H9 (cell line): ENCODE measurements at regions not wholly inside any gene's neighbourhood (a gene's known extent, or its start where the extent isn't known, plus 50 kb on each side); places are given as distances from the start of the nearest gene placed in this dataset.

Experiments used
- DNase-seq: peaks from one replicate; pipeline ENCODE4 v3.0.0-alpha.2; 2017
- H2AFZ ChIP-seq: one replicate; pipeline ENCODE4 v1.6.1; 2013; ENCODE audit warnings: mild to moderate bottlenecking, low read length, control low read depth, moderate library complexity
- H2AK5ac ChIP-seq: 2 replicates; pipeline ENCODE4 v1.6.1; 2013; ENCODE audit warnings: low read length, control low read depth, mixed read lengths; ENCODE audit not compliant: insufficient read length
- H2BK120ac ChIP-seq: one replicate; pipeline ENCODE4 v1.6.1; 2013; ENCODE audit warnings: low read depth, mild to moderate bottlenecking, low read length, control low read depth, inconsistent platforms; ENCODE audit not compliant: poor library complexity, severe bottlenecking
- H2BK12ac ChIP-seq: 2 replicates; pipeline ENCODE4 v1.6.1; 2013; ENCODE audit warnings: low read length, control low read depth, mixed read lengths, low read depth; ENCODE audit not compliant: insufficient read length
- H2BK15ac ChIP-seq: 2 replicates; pipeline ENCODE4 v1.6.1; 2013; ENCODE audit warnings: low read depth, low read length, control low read depth
- H2BK20ac ChIP-seq: one replicate; pipeline ENCODE4 v1.6.1; 2013; ENCODE audit warnings: low read depth, mild to moderate bottlenecking, low read length, control low read depth, inconsistent platforms; ENCODE audit not compliant: poor library complexity, severe bottlenecking
- H2BK5ac ChIP-seq: 2 replicates; pipeline ENCODE4 v1.6.1; 2013; ENCODE audit warnings: low read length, control low read depth, mixed read lengths; ENCODE audit not compliant: insufficient read length
- H3K14ac ChIP-seq: 2 replicates; pipeline ENCODE4 v1.6.1; 2013; ENCODE audit warnings: low read length, control low read depth; ENCODE audit not compliant: insufficient read depth
- H3K18ac ChIP-seq: 2 replicates; pipeline ENCODE4 v1.6.1; 2013; ENCODE audit warnings: low read depth, mild to moderate bottlenecking, mixed read lengths, low read length, control low read depth; ENCODE audit not compliant: insufficient read length
- H3K23ac ChIP-seq: 2 replicates; pipeline ENCODE4 v1.6.1; 2013; ENCODE audit warnings: low read length, control low read depth, mixed read lengths, low read depth; ENCODE audit not compliant: insufficient read length
- H3K23me2 ChIP-seq: 2 replicates; pipeline ENCODE4 v1.6.1; 2013; ENCODE audit warnings: low read depth, mild to moderate bottlenecking, mixed read lengths, low read length, control low read depth; ENCODE audit not compliant: insufficient read length, poor library complexity, severe bottlenecking
- H3K27ac ChIP-seq: 2 replicates; pipeline ENCODE4 v1.5.1; 2013; ENCODE audit warnings: low read length, control low read depth, mixed read lengths, low read depth; ENCODE audit not compliant: insufficient read length
- H3K27me3 ChIP-seq: 2 replicates; pipeline ENCODE4 v1.6.1; 2013; ENCODE audit warnings: low read length, control low read depth, inconsistent platforms; ENCODE audit not compliant: insufficient read depth
- H3K4ac ChIP-seq: 2 replicates; pipeline ENCODE4 v1.6.1; 2013; ENCODE audit warnings: low read depth, mild to moderate bottlenecking, control low read depth, inconsistent platforms, low read length, moderate library complexity
- H3K4me1 ChIP-seq: 2 replicates; pipeline ENCODE4 v1.6.1; 2013; ENCODE audit warnings: low read length, control low read depth, inconsistent platforms; ENCODE audit not compliant: insufficient read depth
- H3K4me2 ChIP-seq: 2 replicates; pipeline ENCODE4 v1.6.1; 2013; ENCODE audit warnings: low read length, control low read depth, mixed read lengths; ENCODE audit not compliant: insufficient read length, insufficient read depth
- H3K56ac ChIP-seq: 2 replicates; pipeline ENCODE4 v1.6.1; 2013; ENCODE audit warnings: low read depth, mild to moderate bottlenecking, mixed read lengths, low read length, control low read depth; ENCODE audit not compliant: insufficient read length
- H3K79me1 ChIP-seq: 2 replicates; pipeline ENCODE4 v1.6.1; 2013; ENCODE audit warnings: low read depth, mild to moderate bottlenecking, moderate library complexity, low read length, control low read depth, inconsistent platforms; ENCODE audit not compliant: insufficient read depth, poor library complexity, severe bottlenecking
- H3K79me2 ChIP-seq: 2 replicates; pipeline ENCODE4 v1.6.1; 2013; ENCODE audit warnings: low read length, control low read depth, inconsistent platforms; ENCODE audit not compliant: insufficient read depth
- H3K9ac ChIP-seq: 2 replicates; pipeline ENCODE4 v1.6.1; 2013; ENCODE audit warnings: low read length, control low read depth, mixed read lengths; ENCODE audit not compliant: insufficient read length; ENCODE audit errors: extremely low read depth
- H3K9me3 ChIP-seq: one replicate; pipeline ENCODE4 v1.6.1; 2013; ENCODE audit warnings: low read depth, low read length, inconsistent platforms; ENCODE audit not compliant: control insufficient read depth
- H3T11ph ChIP-seq: one replicate; pipeline ENCODE4 v1.6.1; 2013; ENCODE audit warnings: mild to moderate bottlenecking, low read length, control low read depth, inconsistent platforms
- H4K20me1 ChIP-seq: one replicate; pipeline ENCODE4 v1.6.1; 2013; ENCODE audit not compliant: control insufficient read depth, insufficient read length, insufficient read depth
- H4K5ac ChIP-seq: 2 replicates; pipeline ENCODE4 v1.6.1; 2013; ENCODE audit warnings: low read depth, mild to moderate bottlenecking, mixed read lengths, low read length, control low read depth; ENCODE audit not compliant: insufficient read length
- H4K8ac ChIP-seq: replicated peaks from 2 replicates; pipeline ENCODE4 v1.6.1; 2013; ENCODE audit warnings: low read length, control low read depth, mixed read lengths, low read depth; ENCODE audit not compliant: insufficient read length
- H4K91ac ChIP-seq: 2 replicates; pipeline ENCODE4 v1.6.1; 2013; ENCODE audit warnings: low read depth, mild to moderate bottlenecking, moderate library complexity, mixed read lengths, low read length, control low read depth; ENCODE audit not compliant: insufficient read length
- H3K27ac Mint-ChIP-seq, 3 experiments: 2 replicates in 2 of 3; 3 replicates in 1 of 3; pipeline ENCODE4 v1.8.0; 2020 to 2021; ENCODE audit warnings: mixed read lengths in 3 of 3, mild to moderate bottlenecking in 1 of 3, moderate library complexity in 1 of 3
- H3K27me3 Mint-ChIP-seq: 2 replicates; pipeline ENCODE4 v1.8.0; 2021; ENCODE audit warnings: low read depth, mild to moderate bottlenecking, moderate library complexity, mixed read lengths
- H3K36me3 Mint-ChIP-seq, 3 experiments: 2 replicates in 2 of 3; 3 replicates in 1 of 3; pipeline ENCODE4 v1.8.0; 2020 to 2021; ENCODE audit warnings: low read depth in 3 of 3, mixed read lengths in 3 of 3; ENCODE audit not compliant: insufficient read depth in 1 of 3
- H3K4me1 Mint-ChIP-seq, 2 experiments: 2 replicates each; pipeline ENCODE4 v1.8.0; 2020; ENCODE audit warnings: mixed read lengths in 2 of 2
- H3K4me3 Mint-ChIP-seq, 2 experiments: 2 replicates in 1 of 2; 3 replicates in 1 of 2; pipeline ENCODE4 v1.8.0; 2020 to 2021; ENCODE audit warnings: mild to moderate bottlenecking in 2 of 2, mixed read lengths in 2 of 2, moderate library complexity in 1 of 2
- H3K9me3 Mint-ChIP-seq, 2 experiments: 2 replicates in 1 of 2; 3 replicates in 1 of 2; pipeline ENCODE4 v1.8.0; 2020; ENCODE audit warnings: mild to moderate bottlenecking in 2 of 2, mixed read lengths in 2 of 2, moderate library complexity in 1 of 2
- WGBS: extraction: QIAGEN DNeasy Blood & Tissue Kit; methylation state at CpG from one replicate; pipeline ENCODE4 v1.1.7; 2013; ENCODE audit warnings: missing lambda C conversion rate, low lambda C conversion rate, mixed read lengths; ENCODE audit not compliant: insufficient read length; ENCODE audit errors: extremely low coverage; 5-methylcytosine and 5-hydroxymethylcytosine counted together
- TF ChIP-seq, protein P1 (sequence below): fragments of 200-600 bp; sonication (generic); conservative IDR thresholded peaks from 3 replicates; pipeline ENCODE4 v1.8.0; 2021; ENCODE audit warnings: antibody characterized with exemption, mild to moderate bottlenecking

DNA sequence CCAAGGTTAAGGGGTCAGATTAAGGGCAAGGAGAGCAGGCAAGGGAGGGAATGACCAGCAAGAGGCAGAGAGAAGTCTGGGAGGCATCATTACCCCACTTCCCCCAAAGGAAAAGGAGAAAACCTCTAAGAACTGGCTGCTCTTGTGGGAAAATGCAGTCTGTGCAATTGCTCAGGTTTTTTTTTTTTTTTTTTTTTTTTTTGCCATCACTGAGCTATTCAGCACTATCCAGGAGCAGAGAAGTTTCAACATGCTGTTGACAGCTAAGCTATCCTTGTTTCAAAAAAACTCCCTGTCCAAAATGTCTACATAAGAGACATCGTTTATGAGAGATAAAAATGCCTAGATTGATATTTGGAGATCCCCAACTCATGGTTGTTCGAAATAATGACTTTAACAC, 345.4 kb downstream of the TDRD15 start:
- H4K8ac ChIP-seq: no peak overlapping the region
- H3K27me3 Mint-ChIP-seq: no peaks in the 10 kb centered on the region
- TF ChIP-seq, protein P1, sequence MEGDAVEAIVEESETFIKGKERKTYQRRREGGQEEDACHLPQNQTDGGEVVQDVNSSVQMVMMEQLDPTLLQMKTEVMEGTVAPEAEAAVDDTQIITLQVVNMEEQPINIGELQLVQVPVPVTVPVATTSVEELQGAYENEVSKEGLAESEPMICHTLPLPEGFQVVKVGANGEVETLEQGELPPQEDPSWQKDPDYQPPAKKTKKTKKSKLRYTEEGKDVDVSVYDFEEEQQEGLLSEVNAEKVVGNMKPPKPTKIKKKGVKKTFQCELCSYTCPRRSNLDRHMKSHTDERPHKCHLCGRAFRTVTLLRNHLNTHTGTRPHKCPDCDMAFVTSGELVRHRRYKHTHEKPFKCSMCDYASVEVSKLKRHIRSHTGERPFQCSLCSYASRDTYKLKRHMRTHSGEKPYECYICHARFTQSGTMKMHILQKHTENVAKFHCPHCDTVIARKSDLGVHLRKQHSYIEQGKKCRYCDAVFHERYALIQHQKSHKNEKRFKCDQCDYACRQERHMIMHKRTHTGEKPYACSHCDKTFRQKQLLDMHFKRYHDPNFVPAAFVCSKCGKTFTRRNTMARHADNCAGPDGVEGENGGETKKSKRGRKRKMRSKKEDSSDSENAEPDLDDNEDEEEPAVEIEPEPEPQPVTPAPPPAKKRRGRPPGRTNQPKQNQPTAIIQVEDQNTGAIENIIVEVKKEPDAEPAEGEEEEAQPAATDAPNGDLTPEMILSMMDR: no peak
- no peak overlapping the region for H3K4ac ChIP-seq
- no peak overlapping the region for H3K18ac ChIP-seq
- no peak overlapping the region for H3K9ac ChIP-seq
- H3K79me2 ChIP-seq: no peaks in the 10 kb centered on the region
- H2AFZ ChIP-seq: no peak overlapping the region
- no peak overlapping the region for H4K91ac ChIP-seq
- H3K27ac Mint-ChIP-seq: peak overlapping the region in 1 of 3 experiments; percentile 38; a peak in 1 of 7 replicates
- H2BK15ac ChIP-seq: no peak overlapping the region
- H2BK5ac ChIP-seq: no peak overlapping the region
- no peaks in the 10 kb centered on the region for H3K9me3 ChIP-seq
- H2AK5ac ChIP-seq: no peak overlapping the region
- H3K79me1 ChIP-seq: no peaks in the 10 kb centered on the region
- no peak for DNase-seq
- H3K4me1 ChIP-seq: no peaks in the 10 kb centered on the region
- no peak overlapping the region for H3K4me2 ChIP-seq
- no CpG with 5 or more reads among the region's 2 CpGs for WGBS
- no peak overlapping the region for H2BK20ac ChIP-seq
- no peaks in the 10 kb centered on the region for H3K27me3 ChIP-seq
- H4K20me1 ChIP-seq: no peaks in the 10 kb centered on the region
- no peak overlapping the region for H4K5ac ChIP-seq
- no peak overlapping the region for H3T11ph ChIP-seq
- H2BK120ac ChIP-seq: no peak overlapping the region
- H3K9me3 Mint-ChIP-seq: no peaks in the 10 kb centered on the region
- no peak overlapping the region for H3K14ac ChIP-seq
- no peaks in the 10 kb centered on the region for H3K23me2 ChIP-seq
- no peak overlapping the region for H3K23ac ChIP-seq
- H3K27ac ChIP-seq: no peak overlapping the region
- H3K36me3 Mint-ChIP-seq: no peaks in the 10 kb centered on the region; a peak in 1 of 7 replicates
- peaks cover 13 to 19% of the 10 kb centered on the region in 2 experiments for H3K4me1 Mint-ChIP-seq
- H3K56ac ChIP-seq: no peak overlapping the region
- H3K4me3 Mint-ChIP-seq: no peak overlapping the region
- H2BK12ac ChIP-seq: no peak overlapping the region
